SK-N-SH (cell line): ENCODE measurements at regions not wholly inside any gene's neighbourhood (a gene's known extent, or its start where the extent isn't known, plus 50 kb on each side); places are given as distances from the start of the nearest gene placed in this dataset.

ENCODE experiments used
- CTCF ChIP-seq: fragments of 200-600 bp; sonication (generic); IDR thresholded peaks from 2 replicates; pipeline ENCODE4 v1.6.1; 2017; ENCODE audit warnings: antibody characterized with exemption, mild to moderate bottlenecking, moderate library complexity
- EZH2phosphoT487 ChIP-seq: fragments of 200-600 bp; sonication (generic); IDR thresholded peaks from 2 replicates; pipeline ENCODE4 v1.6.1; 2017; ENCODE audit warnings: low read depth, mixed run types, mild to moderate bottlenecking, antibody characterized with exemption, moderate library complexity, borderline replicate concordance
- POLR2AphosphoS5 ChIP-seq: IDR thresholded peaks from 2 replicates; pipeline ENCODE4 v1.6.1; 2012; ENCODE audit warnings: low read depth, low read length
- TCF12 ChIP-seq: IDR thresholded peaks from 2 replicates; pipeline ENCODE4 v1.4.0; 2012

GRCh38 chr6:74603322-74604076 is 602.4 kb downstream of the COL12A1 start:
- TF ChIP-seq CTCF: no peak
- no peak for TF ChIP-seq TCF12
- TF ChIP-seq EZH2phosphoT487: no peak
- TF ChIP-seq POLR2AphosphoS5: no peak
